Limb (tissue), 2 donors: ENCODE measurements at regions not wholly inside any gene's neighbourhood (a gene's known extent, or its start where the extent isn't known, plus 50 kb on each side); places are given as distances from the start of the nearest gene placed in this dataset.
"Not testable (repeated sequence)": the region's sequence is repeated elsewhere in the genome, so short reads cannot be mapped to it uniquely, and the experiment has no call there.

Experiments used
- DNase-seq, 2 donors: peaks; one replicate each; pipeline ENCODE4 v3.0.0-alpha.2; 2016; ENCODE audit errors: extremely low spot score in 2 of 2

DNA sequence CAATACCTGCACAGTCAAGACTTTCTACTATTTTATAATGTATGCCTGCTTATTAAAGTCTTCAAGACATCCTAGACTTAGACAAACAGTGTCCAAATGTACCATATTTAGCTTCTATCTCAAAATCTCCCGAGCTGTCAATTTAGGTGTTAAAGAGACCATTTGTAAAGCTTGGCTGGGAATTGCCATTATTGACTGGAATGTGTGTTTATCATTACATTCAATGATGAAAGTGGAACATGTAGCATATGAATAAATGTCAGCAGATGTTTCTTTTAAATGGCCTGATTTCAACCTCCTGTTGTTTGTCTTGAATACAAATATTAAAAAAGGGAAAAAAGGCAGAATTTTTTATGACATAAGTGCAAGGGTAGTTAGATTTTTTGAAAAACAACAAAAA, 572.3 kb downstream of the PRKD1 start:
- no peak for DNase-seq

DNA sequence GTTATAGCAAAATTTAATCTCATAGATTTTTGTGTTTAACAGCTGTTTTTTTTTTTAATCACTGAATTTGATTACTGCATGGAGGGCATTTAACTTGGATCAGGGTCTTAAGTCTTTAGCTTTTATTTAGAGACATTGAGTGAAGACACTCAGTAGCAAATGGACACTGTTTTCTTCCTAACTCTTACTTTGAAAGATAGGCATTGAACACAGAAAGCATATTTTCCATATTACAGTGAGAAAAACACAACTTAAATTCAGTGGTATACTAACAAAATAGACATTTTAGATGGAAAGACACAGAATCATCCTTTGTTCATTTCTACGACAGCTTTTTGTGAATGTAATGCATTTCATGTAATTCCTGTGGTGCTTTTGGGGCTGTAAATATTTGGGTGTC, 571.8 kb downstream of the PRKD1 start:
- DNase-seq = no peak

DNA sequence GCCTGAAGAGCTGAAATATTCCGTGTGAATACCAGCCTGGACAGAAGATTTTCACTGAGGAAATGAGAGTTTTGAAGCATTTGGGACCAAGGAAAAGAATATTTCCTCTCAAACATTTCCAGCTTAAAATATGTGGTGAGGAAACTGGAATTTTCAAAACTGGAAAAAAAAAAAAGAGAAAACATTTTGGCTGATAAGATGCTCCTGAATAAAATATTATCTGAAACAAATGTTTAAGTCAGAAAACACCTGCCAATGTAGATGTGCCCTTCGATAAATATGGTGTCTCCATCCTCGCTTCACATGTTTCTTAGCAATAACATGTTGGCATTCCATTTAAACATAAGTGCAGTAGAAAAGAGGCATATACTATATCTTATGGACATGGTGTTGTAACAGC, 567.0 kb downstream of the PRKD1 start:
- DNase-seq = no peak

DNA sequence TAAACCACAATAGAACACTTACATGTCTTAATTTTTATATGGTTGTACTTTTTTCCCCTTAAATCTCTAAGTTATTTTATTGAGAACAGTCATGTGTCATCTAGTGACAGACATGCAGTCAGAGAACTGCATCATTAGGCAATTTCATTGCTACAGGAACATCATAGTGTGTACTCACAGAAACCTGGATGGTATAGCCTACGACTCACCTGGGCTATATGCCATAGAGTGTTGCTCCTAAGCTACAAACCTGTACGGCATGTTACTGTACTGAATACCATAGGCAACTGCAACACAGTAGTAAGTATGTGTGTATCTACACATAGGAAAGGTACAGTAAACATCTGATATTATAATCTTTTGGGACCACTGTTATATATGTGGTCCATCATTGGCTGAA, 557.6 kb downstream of the PRKD1 start:
- DNase-seq = no peak

DNA sequence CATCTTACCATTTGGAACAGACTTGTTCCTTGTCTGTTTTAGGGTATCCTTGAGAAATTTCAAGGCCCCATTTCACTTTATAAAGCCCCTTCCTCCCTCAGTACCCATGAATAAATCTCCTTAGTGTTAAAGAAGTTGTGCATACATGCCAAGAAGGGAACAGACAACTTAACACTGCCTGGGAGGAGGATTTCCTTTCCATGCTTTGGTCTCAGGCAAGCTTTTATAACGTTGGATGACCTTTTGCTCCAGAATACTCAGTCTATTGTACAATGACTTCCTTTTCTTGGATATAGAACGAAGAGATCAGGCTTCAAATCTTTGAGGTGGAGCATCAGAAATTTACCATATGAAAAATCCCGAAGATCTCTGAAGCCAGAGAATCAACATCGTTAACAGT, 551.4 kb downstream of the PRKD1 start:
- DNase-seq = no peak

DNA sequence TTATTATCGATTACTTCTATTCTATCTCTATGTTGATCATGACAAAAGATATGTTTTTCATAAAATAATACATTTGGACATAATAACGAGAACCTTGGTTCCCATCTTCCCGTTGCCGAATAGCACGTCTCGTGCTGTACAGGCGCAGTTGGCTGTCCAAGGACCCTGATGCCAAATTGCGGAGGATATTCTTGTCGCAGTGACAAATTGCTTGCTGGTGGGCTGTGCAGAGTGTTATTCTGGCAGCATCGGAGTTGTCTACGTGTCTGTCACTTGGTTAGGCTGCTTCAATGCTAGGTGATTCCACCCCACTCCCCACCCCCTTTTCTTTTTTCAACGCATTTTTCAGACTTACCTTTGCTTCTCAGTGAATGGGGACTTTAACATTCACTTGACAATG, 546.8 kb downstream of the PRKD1 start:
- no peak for DNase-seq

DNA sequence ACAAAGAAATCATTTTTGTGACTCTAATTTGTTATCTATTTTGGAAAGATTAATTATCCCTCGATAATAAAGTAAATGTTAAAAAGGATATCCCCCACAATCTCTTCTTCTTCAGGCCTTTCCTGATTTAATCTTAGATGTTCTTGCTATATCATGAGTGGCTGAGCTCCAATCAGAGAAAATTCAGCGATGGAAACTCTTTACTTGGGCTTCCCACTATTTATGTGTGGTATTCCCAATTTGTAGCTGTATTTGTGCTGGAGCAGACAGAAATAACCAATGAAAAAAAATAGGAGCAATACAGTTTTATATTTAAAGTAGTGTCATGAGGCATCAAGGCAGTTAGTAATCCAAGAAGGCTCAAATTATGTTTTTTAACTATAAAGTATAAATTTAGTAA, 539.1 kb downstream of the PRKD1 start:
- DNase-seq = no peak

DNA sequence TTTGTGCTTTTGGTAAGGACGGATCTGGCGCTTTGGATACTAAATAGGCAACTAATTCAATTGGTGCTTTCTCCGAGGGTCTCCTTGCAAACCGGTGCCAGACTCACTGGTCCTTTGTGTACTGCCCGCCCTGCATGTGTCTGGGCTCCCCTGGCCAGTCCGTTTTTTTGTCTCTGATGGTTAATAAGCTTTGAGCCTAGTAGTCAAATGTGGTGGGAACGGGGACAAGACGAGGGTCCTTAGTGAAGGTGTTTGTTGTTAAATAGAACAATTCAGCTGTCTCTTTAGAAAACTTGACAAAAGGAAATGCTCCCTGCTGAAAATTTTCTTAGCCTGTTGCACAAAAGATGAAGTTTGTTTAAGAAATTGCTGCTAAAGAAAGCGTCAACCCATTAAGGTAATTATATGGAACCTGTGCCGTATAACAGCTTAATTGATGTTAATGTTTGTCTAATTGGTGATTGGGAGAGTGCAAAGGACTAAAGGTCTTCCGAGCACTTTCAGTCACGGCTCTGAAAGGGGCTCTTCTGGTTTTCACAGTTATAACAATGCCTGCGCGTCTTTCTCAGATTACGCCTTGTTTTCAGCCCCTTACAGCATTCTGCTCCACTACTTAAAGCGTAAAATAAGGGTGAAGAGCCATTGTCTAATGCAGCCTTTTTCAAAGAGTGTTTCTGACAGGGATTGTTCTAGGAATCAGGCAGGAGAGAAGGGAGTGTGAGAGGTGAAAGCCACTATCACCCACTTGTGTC, 537.4 kb downstream of the PRKD1 start:
- peak in 1 of 2 donors; percentile 25 for DNase-seq

DNA sequence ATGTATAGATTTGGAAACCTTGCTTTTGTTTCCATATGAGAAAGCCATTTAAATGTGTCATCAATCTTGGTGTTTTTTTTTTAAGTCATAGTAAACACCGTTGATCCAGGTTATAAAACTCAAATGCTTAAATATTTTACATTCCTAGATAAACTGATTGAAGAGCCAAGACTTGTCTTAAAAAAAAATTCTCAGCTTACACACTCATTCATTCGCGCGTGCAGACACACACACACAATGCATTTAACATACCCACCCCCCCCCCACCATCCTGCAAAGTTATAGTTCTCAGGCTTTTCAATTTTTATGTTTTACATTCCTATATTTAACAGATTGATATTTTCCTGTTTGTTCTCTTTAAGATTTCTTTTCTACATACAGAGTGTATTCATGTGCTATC, 536.4 kb downstream of the PRKD1 start:
- DNase-seq = no peak

DNA sequence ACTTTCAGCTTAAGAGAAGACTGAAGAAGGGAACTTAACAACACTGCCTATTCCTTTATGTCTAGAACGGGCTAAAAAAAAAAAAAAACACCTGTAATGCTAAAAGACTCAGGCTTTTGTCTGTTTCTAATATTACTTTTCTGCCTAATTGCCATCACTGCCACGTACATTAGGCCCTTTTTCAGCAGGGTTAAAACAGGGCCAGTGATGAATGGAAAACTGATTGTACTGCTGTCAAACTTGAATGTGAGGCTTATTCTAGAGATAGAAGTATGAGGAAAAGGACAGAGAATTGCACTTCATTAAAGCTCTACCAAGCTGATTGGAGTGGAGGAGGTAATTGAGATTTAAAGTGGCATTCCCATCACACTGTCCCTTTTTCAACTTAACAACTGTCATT, 535.8 kb downstream of the PRKD1 start:
- no peak for DNase-seq

DNA sequence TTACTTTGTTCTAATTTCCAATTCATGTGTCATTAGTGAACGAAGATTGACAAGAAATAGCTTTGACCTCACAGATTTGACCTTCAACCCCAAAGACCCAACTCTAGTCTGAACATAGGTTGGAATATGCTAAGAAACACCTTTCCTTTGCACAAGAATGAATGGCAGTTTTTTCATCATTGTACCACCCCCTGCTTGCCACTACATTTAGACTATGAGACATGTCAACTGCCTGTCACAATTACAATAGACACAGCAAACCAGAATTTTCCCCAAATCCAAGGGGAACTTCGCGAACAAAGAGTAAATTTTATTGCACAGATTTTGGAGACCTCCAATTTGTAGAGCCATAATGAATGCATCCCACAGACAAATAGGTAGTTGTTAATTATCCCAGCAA, 535.4 kb downstream of the PRKD1 start:
- no peak for DNase-seq

DNA sequence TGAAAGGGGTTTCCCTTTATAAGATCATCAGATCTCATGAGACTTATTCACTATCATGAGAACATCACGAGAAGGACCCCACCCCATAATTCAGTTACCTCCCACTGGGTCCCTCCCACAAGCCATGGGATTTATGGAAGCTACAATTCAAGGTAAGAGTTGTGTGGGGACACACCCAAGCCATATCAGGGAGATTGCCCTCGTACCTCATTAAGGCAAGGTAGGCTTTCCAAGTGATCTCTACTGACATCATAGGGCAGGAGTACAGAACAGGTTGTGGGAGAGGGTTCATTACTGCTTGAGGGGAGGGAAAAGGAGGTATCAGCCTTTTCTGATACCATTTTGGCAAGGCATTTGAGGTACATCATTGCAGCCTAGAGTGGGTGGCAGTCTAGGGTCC, 524.6 kb downstream of the PRKD1 start:
- DNase-seq = no peak

DNA sequence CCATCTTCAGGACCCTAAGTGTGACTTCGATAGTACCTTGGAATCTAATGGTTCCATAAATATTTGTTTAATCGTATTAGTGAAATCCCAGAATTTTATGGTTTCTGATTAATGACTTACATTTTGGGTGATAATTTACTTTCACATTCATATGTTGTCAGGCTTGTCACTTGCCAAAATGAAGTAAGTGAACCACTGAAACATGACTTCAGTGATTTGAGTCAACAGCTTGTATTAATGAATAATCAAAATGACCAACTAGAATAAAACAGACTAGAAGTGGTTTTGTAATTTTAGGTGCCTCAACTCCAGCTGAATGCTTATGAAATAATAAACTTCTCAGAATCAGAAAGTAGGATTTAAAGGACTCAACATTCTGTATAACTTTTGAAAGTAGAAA, 517.1 kb downstream of the PRKD1 start:
- DNase-seq = no peak

DNA sequence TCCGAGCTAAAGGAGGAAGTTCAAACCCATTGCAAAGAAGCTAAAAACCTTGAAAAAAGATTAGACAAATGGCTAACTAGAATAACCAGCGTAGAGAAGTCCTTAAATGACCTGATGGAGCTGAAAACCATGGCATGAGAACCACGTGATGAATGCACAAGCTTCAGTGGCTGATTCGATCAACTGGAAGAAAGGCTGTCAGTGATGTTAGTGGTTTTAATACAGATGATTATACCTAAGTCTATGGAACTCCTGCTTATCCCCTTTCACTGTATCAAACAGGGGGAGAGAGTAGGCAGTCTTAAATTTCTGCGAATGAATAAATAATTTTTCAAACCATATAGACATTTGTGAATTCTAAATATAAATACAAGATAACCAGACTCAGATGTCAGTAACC, 512.7 kb downstream of the PRKD1 start:
- not testable (repeated sequence) for DNase-seq

DNA sequence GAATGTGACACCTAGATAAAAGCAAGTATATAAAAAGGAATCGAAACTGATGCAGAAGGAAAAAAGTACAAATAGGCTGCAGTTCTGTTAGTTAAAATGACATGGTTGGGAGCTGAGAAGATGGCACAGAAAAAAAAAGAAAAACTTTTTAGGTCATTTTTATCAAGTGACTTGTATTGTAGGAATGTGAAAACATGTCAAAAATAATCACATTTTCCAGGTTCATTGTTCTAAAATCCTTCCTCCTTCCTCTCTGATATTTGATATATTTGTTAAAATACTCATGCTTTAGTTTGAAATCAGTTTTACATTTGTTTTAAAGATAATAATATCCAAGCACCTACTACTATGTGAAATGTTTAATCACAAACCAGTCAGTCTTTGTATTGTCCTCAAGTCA, 507.9 kb downstream of the PRKD1 start:
- DNase-seq = no peak

DNA sequence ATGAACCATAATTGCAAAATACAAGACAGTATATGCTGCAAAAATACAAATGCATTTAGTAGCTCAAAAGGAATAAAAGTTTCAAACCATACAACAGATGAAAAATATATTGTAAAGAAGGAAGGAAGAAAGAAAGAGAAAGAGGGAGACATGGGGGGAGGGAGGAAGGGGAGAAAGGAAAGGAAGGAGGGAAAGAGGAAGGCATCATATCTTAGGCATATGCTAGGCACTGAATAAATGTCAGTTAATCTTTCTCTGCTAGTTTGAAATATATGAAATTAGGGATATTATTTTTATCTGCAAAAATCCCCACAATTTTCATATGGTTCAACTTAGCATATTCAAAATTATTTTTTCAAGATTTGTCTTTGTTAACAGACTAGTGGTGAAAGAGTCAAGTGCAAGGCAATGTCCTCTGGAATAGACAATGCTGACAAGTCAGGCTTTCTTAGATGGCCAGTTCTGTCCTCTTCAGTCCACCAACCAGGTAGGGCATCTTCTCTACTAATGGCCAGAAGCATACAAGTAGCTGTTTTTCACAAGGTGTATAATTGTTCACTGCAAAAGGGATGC, 506.4 kb downstream of the PRKD1 start:
- DNase-seq = no peak

DNA sequence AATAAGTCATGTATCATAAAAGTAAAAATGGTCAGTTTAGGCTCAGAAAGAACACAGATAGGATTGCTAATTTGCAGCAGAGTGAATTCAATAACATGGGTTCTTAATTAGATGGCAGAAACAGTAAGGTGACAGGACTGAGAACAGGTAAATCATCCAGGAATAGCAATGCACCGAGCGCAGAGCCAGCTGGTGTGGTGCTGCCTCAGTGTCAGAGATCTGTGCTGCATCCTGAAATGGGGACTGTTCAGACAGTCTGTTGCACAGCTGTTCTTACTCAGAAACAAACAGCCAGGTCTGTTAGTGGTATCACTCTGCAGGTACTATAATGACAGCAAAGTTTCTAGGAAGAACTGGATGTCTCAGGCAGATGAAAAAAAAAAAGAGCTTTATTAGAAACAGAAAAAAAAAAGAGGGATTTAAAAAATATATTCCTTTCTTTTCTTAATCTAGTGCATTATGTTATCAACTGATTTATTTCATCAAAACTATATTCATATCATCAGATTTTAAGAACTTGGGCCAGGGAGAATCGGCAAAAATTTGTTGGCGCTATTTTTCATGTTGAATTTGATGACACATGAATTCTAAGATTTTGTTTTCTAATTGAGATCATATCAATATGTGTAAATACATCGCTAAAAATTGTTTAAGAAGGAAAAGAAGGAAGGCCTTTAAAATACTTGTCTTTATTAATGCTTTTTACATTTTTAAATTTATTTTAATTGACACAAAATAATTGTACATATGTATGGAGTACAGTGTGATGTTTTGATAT, 501.8 kb downstream of the PRKD1 start:
- no peak for DNase-seq

DNA sequence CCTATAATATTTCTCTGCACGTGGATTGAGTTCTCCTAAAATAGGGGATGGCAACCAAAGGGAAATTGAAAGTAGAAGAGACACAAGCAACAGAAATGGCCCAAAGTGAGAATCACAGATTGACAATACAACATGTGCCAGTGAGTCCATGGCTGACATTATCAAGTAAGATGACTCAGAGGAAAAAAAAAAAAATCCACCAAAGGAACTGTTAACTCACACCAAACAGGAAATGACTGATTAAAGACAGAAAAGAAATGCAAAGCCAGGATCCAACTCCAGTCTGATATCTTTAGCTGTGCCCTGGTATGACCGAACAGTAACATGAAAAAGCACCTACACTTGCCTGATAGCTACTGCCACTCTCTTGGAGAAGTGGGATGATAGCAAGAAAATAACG, 485.0 kb downstream of the PRKD1 start:
- DNase-seq = no peak

DNA sequence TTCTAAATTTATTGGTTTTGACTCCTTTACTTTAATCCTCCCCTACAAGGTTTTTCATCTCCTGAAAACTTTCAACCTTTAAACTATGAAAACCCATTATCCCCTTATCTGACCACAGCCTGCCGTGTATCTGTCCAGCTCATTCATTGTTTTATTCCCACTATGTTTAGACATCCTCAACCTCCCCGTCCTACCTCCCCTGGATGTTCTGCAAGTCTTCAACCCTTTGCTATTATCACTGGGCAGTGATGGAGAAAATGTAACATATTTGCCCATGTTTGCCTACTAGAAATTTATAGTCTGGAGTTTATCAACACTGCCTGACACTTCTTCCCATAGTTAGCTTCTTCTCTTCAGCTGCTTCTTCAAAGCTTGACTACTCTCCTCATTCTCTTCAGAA, 483.4 kb downstream of the PRKD1 start:
- DNase-seq = no peak

DNA sequence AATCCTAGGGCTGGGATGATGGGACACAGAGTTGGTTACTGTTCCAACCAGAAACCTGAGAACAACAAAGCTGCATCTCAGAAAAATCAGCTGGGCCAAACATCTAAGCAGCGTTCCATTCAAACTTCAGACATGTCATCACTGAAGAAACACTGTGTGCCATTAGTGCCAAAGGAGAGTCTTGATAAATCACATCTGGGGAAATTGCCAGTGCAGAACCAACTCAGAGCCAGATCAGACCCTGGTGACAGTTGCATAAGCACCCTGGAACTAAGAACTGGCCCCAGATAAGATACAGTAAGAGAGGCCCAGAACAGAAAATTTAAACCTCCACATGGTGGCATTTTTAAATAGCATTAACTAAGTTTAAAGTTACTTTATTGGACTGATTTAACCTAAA, 482.8 kb downstream of the PRKD1 start:
- no peak for DNase-seq

DNA sequence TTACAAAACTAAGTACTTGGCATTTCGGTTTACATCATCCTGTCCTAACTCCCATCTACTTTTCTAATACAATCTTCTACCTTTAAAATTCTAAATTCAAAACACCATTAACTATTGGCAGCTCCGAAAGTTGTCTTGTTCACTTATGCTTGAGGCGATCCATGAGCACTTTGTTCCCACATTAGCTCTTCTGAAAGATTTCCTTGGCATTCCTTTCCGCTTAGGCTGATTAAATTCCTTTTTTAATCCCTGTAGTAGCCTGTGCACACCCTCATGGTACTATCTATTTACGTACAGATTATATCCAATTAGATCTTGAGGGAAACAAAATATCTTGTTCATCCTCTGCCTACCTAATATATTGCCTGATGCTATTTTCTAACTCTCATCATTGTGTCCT, 480.7 kb downstream of the PRKD1 start:
- no peak for DNase-seq

DNA sequence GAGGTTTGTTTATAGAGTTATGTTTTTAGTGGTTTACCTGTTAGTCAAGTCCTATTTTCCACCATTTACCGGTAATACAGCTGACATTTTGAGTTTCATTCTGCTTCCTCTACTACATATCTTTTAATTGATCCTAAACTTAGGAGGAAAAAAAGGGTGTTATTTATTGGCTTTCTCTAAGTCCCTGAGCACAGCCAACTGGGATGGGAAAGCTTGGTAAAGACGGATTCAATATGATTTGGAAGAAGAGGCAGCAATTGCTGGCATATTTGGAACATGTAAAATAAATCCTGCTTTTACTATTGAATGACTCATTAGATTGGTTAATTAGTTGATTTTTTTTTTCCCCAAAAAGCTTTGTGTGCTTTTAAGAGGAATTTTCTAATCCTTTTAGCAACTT, 475.7 kb downstream of the PRKD1 start:
- no peak for DNase-seq

DNA sequence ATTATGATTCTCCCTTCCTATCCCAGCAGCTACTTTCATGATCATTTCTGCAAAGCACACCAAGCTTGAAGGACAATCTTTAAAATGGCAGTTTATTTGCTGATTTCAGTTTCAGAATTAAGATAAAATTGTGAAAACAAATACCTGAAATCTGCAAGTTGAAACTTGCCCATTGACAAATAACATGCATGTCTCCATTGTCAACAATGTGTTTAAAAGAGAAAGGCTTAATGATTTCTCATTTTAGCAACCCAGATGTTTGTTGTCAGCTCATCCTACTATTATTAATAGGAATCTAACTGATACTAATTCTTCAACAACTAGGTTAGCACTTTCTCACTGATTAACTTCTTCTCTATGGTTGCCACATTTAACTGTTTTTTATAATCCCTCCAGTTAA, 474.6 kb downstream of the PRKD1 start:
- no peak for DNase-seq
